ENCODE measurements at regions not wholly inside any gene's neighbourhood (a gene's known extent, or its start where the extent isn't known, plus 50 kb on each side); places are given as distances from the start of the nearest gene placed in this dataset.

GRCh38 chr2:114128263-114128662 is 238.4 kb downstream of the ACTR3 start:
- in situ Hi-C loops (cut with HindIII; ENCODE audit: extremely low pct_ligation_motif_present, low pct_unique_long_range_greater_than_20kb), result no loop called here
- Histone ChIP-seq H3K27me3 (ENCODE audit: control insufficient read depth in 1 of 2, insufficient read depth in 2 of 2, low read length in 2 of 2) (no peaks in the 10 kb centered on the region; a peak in 1 of 5 replicates), H3K4me1 (ENCODE audit: insufficient read depth, low read length) (no peaks in the 10 kb centered on the region), H3K4me3 (replicated peaks in 1 of 3; ENCODE audit: insufficient read depth in 1 of 3, low read depth in 2 of 3, low read length in 3 of 3) (no peak overlapping the region), H2AFZ (ENCODE audit: low read length) (no peak overlapping the region), H3K36me3 (replicated peaks in 1 of 2; ENCODE audit: control insufficient read depth in 1 of 2, insufficient read depth in 2 of 2, low read length in 2 of 2) (no peaks in the 10 kb centered on the region), H3K9me3 (ENCODE audit: low read length) (no peaks in the 10 kb centered on the region), H3K27ac (ENCODE audit: extremely low read length, insufficient read depth, low read length) (no peak overlapping the region), H4K20me1 (ENCODE audit: insufficient read depth, low read length) (no peaks in the 10 kb centered on the region), H3K9ac (ENCODE audit: insufficient read depth, low read depth, low read length) (no peak overlapping the region), H3K4me2 (ENCODE audit: low read depth, low read length) (no peak overlapping the region), H3K79me2 (ENCODE audit: insufficient read depth, low read length) (no peaks in the 10 kb centered on the region)
- DNase-seq (ENCODE audit: low spot score), result no peak
- ATAC-seq, result no peak
- intact Hi-C loops (cut with micrococcal nuclease; ENCODE audit: unreplicated experiment), result no loop called here
- ChIA-PET POLR2A (no interaction called here), CTCF (ENCODE audit: low intra/inter-chr PET ratio, low total read pairs) (no interaction called here)
- 59% methylated on average over 3 of the region's 3 CpGs for WGBS (ENCODE audit: low lambda C conversion rate)
- TF ChIP-seq TCF7L2 (IDR thresholded peaks at IDR 0.05; ENCODE audit: low read depth, low read length), result no peak
- no peak for TF ChIP-seq HOXA3 (CRISPR knock-in tag; IDR thresholded peaks at IDR 0.05)
- no peak for TF ChIP-seq FOXC1 (CRISPR knock-in tag; IDR thresholded peaks at IDR 0.05; ENCODE audit: borderline replicate concordance)
- no peak for TF ChIP-seq SNRNP70 (IDR thresholded peaks at IDR 0.05; ENCODE audit: low read depth, low read length)
- no peak for TF ChIP-seq ZNF24 (IDR thresholded peaks at IDR 0.05)
- TF ChIP-seq SMARCE1 (IDR thresholded peaks at IDR 0.05; ENCODE audit: borderline replicate concordance), result no peak
- no peak for TF ChIP-seq ATM (IDR thresholded peaks at IDR 0.05; ENCODE audit: borderline replicate concordance)
- TF ChIP-seq ZNF781 (CRISPR knock-in tag; IDR thresholded peaks at IDR 0.05; ENCODE audit: borderline replicate concordance, not compliant biosample characterization), result no peak
- no peak for TF ChIP-seq ZNF138 (CRISPR knock-in tag; IDR thresholded peaks at IDR 0.05; ENCODE audit: low read depth)
- TF ChIP-seq SP140L (CRISPR knock-in tag; IDR thresholded peaks at IDR 0.05; ENCODE audit: borderline replicate concordance), result no peak
- TF ChIP-seq LBX2 (CRISPR knock-in tag; IDR thresholded peaks at IDR 0.05; ENCODE audit: borderline replicate concordance), result no peak
- no TSS peak for BruUV-seq (replicated peaks)
- no peak for FAIRE-seq
